Choroid plexus epithelial cell (primary cell): ENCODE measurements at regions not wholly inside any gene's neighbourhood (a gene's known extent, or its start where the extent isn't known, plus 50 kb on each side); places are given as distances from the start of the nearest gene placed in this dataset.

Experiments used
- DNase-seq: peaks from one replicate; pipeline ENCODE4 v3.0.0-alpha.2; 2010; ENCODE audit warnings: low read depth
- H3K4me3 ChIP-seq: 2 replicates; pipeline ENCODE4 v1.5.1; 2011; ENCODE audit warnings: low read depth, mild to moderate bottlenecking, control low read depth, low read length, moderate library complexity
- TF ChIP-seq, protein P1 (sequence below): conservative IDR thresholded peaks from 2 replicates; pipeline ENCODE4 v1.5.1; 2011; ENCODE audit warnings: low read depth, mild to moderate bottlenecking, control low read depth, inconsistent platforms, low read length, moderate library complexity

DNA sequence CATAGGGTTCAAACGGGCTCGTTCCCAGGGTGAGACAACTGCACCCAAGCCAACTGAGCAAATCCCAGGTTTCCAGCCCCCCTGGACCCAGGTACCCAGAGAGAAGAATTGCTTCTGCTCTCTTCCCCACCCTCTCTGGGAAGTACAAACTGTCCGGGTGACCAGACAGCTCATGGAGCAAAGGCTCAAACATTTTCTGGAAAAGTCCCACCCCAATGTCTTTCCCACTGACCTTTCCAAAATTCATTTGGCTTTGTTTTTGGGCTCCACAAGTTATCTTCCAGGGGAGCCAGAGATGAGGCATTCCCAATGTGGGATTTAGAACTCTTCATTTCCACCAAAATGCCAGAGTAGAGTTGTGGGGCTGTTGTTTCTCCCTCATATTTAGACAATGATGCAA, 58.6 kb downstream of the PABIR2 start:
- TF ChIP-seq, protein P1, sequence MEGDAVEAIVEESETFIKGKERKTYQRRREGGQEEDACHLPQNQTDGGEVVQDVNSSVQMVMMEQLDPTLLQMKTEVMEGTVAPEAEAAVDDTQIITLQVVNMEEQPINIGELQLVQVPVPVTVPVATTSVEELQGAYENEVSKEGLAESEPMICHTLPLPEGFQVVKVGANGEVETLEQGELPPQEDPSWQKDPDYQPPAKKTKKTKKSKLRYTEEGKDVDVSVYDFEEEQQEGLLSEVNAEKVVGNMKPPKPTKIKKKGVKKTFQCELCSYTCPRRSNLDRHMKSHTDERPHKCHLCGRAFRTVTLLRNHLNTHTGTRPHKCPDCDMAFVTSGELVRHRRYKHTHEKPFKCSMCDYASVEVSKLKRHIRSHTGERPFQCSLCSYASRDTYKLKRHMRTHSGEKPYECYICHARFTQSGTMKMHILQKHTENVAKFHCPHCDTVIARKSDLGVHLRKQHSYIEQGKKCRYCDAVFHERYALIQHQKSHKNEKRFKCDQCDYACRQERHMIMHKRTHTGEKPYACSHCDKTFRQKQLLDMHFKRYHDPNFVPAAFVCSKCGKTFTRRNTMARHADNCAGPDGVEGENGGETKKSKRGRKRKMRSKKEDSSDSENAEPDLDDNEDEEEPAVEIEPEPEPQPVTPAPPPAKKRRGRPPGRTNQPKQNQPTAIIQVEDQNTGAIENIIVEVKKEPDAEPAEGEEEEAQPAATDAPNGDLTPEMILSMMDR = no peak
- H3K4me3 ChIP-seq = no peak overlapping the region
- no peak for DNase-seq

- DNase-seq = peak; percentile 16
- TF ChIP-seq, protein P1 = no peak
- H3K4me3 ChIP-seq = no peak overlapping the region
Observed at GRCh38 chrX:134737721-134738369, 59.2 kb downstream of the PABIR2 start.

DNA sequence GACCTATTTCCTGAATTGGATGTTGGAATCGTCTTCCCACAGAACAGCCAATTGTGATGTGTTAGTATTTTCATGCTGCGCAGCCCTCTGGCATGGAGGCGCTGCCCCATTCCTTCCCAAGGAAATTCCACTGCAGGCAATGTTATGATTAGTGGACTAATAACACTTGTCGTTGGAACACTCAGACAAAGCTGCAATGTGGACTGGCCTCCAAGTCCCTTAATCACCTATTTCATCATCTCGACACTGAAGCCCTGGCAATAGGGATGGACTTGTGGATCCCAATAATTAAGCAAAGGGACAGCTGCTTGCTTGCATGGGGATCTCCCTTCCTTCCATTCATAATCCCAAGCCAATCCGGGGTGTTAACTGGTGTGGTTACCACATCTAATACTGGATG, 59.9 kb downstream of the PABIR2 start:
- TF ChIP-seq, protein P1 = no peak
- no peak for DNase-seq
- H3K4me3 ChIP-seq = no peak overlapping the region

DNA sequence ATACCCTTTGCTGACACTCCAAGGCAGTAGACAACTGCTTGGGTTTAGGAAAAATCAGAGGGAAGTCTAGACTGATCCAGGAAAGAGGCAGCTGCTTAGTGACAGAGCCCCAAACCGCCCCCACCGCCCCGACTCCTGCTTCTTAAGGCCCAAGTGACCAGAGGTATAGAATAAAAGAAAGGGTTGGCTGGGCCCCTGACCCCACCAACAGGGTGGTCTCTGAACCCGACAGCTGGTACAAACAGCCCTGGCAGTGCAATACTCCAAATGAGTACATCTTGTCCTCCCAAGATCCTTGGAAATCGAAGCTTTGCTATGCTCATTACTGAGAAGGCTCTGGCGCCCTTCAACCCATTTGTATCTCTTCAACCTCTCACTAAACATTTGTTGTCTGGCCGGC, 60.6 kb downstream of the PABIR2 start:
- no peak for DNase-seq
- H3K4me3 ChIP-seq = no peak overlapping the region
- TF ChIP-seq, protein P1 = no peak

DNA sequence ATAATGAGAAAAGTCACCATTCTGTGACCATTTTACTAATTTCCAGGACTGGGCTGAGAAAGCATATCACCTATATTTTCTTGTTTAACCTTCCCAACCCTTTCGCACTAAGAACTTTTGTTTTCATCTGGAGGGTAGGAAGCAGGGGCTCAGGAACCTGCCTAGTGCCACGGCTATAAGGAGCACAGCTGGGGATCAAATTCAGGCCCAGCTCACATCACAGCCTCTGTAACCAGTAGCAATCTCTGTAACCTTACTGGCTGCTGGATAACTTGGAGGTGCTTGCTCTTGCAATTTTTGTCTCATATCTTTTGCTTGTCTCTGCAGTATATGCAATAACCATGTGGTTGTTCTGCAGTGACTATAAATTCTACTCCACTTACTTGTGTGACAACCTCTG, 62.0 kb downstream of the PABIR2 start:
- DNase-seq = no peak
- no peak overlapping the region for H3K4me3 ChIP-seq
- TF ChIP-seq, protein P1 = no peak

- TF ChIP-seq, protein P1 = no peak
Observed at GRCh38 chrX:134734466-134734952, 62.5 kb downstream of the PABIR2 start.

DNA sequence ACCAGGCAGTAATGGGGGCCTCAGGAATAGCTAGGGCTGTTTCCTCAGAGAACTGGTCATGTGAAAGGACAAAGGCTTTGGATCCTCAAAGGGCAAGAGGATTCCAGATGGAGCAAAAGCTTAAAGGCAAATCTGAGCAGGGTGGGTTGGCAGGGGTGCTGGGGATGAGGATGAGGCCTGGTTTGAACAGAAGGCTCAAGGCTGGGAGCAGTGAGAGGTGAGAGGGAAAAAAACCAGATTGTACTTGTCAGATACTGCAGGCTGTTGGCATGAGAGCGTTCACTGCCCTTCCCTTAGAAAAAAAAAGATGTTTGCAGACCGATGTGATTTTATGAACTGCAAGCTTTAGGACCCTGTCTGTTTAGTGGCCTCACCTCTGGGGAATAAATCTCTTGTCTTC, 63.4 kb downstream of the PABIR2 start:
- no peak overlapping the region for H3K4me3 ChIP-seq
- no peak for DNase-seq
- TF ChIP-seq, protein P1 = no peak

More at GRCh38 chrX:134734466-134734952, 62.5 kb downstream of the PABIR2 start:
- DNase-seq = no peak
- H3K4me3 ChIP-seq = no peak overlapping the region
